Activated CD8-positive, alpha-beta memory T cell treated with anti-CD3 and anti-CD28 coated beads for 24 hours (primary cell): ENCODE measurements at regions not wholly inside any gene's neighbourhood (a gene's known extent, or its start where the extent isn't known, plus 50 kb on each side); places are given as distances from the start of the nearest gene placed in this dataset.

Experiments
- DNase-seq: peaks from one replicate; pipeline ENCODE4 v3.0.0-alpha.2; 2020

DNA sequence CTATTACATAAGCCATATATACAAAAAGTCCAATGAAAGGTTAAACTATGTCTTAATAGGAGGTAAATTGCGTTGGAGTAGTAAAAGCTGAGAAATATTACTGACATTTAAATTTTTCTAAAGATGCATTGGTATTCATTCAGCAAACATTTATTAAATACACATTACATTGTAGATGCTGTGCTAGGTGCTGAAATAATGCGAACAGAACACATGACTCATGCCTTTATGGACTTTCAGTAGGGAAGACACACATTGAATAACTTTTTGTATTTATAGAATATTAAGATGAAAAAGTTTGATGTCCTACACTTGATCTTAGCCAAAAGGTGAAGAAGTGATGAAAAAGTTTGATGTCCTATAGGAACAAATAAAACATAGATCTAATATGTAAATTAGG is 871.1 kb upstream of the SLIT2 start:
- no peak for DNase-seq

DNA sequence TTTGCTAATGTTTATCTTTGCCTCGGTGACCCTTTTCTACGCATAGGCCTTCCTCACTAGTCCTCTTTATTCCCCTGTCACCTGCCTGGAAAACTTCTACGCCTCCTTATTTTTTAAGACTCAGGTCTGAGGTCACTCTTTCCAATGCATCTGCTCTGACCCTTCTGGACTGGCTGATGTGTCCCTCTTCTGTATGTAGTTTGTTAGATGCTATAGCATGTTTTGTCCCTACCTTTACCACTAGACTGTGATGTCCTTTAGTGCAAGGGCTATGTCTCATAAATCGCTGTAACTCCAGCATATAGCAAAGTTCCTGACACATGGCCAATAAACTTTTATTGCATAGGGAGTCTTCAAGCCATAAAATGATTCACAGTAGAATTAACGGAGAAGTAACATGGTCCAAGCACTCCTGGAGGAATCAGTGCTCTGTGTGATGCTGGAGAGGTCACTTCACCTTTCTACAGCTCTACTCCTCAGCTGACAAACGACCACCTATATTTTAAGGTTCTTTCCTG is 872.5 kb upstream of the SLIT2 start:
- no peak for DNase-seq

DNA sequence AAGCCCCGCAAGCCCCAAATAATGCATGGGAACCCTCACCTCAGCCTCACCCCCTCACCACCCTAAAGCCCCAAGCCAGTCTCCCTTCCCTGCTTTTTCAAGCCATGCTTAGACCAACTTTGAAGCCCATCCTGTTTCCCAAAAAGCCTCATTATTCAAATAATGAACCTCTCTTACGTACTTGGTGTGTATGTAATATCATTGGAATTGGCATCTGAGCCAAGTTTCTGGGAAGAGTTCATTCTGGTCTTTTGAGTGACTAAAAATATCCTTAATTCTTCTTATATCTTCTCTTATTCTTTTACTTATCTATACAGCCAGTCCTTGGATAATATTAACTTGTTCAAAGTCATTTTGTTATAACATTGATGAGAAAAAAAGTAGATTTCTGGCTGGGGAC is 875.8 kb upstream of the SLIT2 start:
- DNase-seq: no peak

DNA sequence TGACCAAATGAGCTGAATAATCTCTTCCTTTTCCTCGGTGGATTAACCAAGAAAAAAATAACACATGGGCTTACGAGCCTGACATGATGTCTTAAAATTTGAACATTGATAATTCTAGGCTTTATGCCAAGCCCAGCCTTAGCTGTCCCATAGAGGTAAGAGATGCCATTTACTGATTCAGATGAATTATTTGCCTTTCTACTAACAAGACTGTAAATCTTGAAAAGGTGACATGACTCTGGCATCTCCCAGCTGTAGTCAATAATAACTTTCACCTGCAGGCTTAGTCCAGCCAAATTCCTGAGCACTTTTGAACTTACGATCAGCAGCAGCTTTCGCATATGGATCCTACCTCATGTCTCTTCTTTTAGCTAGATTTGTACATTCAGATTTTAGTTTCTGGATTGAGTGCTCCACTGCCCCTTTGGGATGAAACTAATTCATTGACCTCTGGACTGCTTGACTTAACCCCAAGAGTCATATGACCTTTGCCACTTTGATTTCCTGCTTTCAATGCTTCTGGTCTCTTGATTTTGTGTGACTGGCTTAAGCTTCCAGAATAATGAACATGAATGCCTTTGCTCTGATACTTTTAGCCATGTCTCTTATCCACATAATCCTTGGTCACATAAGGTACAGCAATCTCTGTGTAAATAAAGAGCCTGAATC is 876.4 kb upstream of the SLIT2 start:
- DNase-seq: no peak

DNA sequence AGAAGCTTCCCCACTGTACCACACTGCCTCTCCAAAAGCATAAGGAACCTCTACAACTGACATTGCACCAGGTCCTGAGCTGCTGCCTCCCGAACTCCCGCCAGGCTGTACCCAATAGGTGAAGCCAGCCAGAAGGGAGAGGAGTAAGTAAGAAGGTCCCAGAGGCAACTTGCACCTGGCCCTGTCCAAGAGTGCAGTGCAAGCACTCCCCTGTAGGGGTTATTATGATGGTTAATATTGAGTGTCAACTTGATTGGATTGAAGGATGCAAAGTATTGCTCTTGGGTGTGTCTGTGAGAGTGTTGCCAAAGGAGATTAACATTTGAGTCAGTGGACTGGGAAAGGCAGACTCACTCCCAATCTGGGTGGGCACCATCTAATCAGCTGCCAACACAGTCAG is 879.3 kb upstream of the SLIT2 start:
- no peak for DNase-seq

DNA sequence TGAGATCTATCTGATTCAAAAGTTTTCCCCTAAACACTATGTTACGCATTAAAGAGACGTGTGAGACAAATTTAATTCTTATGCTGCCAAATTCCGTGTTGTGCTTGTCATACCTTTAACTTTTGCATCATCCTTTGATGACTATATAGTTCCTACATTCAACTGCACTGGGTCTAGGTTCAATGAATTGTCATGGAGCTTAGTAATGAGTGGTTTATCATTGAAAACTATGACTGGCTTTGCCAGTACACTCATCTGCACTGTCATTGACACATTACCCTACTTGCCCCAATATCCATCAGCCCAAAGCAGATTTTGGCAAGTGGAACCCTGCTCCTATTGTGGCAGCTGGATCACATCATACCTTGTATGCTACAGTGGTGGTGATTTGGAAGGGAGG is 882.9 kb upstream of the SLIT2 start:
- DNase-seq: no peak

DNA sequence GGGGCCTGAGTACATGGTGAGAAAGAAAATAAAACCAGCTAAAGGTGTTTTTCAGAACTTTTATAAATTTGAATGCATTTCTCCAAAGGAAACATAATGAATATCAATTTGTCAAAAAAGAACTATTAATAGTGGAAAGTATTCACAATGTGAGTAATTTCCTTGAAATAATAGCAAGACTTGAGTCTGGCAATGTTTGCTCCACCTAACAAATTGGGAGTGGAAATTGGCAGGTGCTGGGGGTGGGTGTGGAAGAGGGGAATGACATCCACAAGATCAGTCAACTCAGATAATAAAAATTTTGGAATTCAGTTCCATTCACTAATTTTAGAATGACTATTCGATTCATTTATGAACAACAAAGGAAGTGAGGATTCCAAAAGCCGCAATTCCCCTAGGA is 884.8 kb upstream of the SLIT2 start:
- no peak for DNase-seq

DNA sequence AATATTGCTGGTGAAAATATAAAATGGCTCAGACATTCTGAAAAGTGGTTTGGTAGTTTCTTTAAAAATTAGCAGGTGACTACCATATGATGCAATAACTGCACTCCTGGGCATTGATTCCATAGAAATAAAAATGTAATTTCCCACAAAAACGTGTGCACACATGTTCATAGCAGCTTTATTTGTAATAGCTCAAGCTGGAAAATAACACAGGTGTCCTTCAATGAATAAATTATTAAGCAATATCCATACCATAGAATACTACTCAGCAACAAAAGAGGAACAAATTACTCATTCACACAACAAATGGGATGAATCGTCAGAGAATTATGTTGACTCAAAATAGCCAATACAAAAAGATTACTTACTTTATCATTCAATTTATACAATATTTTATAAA is 893.7 kb upstream of the SLIT2 start:
- no peak for DNase-seq

DNA sequence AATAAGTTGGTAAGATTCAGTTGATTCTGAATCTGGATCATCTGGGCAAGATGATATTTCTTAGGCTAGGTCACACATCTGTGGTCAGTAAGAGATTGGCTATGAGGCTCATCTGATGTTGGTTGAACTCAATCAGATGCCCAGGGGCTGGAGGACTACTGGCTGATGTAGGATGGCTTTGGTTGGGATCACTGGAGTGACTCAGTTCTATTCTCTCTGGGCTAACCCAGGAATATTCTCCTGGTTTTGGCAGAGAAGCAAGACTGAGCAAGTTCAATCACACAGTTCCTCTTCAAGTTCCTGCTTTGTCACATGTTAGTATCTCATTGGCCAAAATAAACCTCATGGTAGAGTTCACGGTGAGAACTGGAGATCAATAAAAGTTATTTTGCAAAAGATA is 902.3 kb upstream of the SLIT2 start:
- DNase-seq: no peak

DNA sequence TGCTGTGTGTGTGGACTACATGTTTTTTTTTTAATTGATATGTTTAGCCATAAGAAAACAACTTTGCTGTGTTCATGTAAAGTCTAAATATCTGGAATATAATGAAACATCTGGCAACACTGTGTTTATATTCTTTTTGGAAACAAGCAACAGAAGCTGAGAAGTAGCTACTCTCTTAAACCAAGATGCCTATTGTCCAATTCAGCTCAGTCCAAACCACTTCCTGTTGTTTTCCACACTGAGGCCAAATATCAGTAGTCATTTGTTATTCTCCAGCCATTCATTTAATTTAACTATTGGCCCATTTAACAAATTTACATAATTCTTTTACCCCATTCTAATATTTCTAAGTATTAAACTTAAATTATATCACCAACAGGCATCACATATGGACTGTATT is 903.0 kb upstream of the SLIT2 start:
- DNase-seq: no peak

DNA sequence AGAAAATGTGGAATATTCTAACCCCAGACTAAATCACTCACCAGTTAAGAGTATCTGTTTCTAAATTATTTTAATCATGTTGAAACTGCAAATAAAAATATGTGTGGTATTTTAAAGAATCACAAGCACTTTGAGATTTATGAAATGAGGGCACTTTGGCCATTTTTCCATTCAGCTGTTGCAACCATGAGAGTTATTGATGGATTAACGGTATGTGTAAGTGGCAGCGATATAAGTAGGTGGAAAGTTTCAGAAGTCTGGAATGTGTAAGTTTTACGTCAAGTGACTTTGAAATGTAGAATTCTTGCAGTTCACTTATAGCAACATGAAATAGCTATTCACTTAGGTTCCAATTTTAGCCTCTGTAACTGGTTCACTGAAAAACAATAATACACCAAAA is 905.1 kb upstream of the SLIT2 start:
- no peak for DNase-seq

DNA sequence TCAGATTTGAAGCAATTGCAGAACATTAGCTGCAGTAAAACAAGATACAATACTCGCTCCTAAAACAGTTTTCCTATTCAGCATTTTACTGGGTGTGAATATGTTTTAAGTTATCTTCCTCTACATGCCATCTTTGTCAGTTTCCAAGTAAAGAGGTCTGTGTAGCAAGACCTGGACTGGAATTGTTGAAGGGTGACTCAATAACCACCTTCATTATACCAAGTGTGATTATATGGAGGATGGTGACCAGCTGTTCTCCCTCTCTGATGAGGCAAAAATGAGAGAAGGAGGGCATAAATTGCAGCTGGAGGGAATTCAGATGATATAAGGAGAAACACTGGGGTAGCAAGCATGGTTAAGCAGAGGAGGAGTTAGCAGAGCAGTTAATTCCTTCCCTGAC is 922.1 kb upstream of the SLIT2 start:
- no peak for DNase-seq

DNA sequence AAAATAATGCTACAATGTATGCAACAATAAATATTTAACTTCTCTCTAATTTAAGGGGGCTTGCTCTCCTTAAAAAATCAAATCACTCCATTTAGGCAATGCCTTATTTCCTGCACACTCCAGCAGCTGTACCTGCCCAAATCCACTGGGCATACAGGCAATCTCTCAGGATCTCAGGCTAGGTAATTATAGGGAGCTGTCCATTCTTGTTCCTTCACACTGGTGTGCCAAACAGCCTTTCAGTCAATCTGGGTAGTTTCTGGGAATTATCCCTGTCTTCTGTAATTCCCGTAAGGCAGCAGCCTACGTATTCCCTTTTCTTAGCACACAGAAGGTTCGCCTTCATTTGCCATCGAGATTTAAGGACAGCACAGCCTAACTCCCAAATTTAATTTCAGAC is 922.6 kb upstream of the SLIT2 start:
- no peak for DNase-seq

DNA sequence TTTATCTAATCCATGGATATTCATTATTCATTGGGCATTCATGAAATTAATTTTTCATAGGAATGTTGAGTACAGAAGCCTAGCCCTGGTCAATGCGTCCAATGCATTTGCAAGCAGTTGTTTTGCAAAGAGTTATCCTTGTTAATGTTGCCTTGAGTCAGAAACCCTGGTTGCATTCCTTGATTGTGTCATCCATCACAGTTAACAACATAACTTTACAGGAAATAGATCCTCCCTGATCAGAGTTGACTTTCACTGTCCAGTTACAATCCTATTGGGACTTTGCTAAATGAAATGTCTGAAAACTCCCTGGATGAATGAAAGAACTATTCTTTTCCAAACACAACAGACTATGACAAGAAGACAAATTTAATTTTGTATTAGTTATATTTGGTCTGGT is 924.3 kb upstream of the SLIT2 start:
- no peak for DNase-seq

DNA sequence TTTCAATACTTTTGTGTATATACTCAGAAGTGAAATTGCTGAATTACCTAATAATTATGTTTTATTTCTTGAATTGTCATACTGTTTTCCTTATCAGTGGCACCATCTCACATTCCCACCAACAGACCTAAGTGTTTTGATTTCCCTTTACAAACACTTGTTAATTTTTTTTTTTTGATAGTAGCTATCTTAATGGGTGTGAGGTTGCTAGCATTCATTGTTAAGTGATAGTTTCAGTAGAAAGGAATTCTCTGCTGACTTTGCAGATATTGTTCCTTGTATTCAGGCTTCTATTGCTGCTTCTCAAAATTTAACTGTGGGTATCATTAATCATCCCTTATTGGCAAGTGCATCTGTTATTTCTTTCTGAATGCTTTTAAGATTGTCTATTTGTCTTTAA is 927.5 kb upstream of the SLIT2 start:
- no peak for DNase-seq

DNA sequence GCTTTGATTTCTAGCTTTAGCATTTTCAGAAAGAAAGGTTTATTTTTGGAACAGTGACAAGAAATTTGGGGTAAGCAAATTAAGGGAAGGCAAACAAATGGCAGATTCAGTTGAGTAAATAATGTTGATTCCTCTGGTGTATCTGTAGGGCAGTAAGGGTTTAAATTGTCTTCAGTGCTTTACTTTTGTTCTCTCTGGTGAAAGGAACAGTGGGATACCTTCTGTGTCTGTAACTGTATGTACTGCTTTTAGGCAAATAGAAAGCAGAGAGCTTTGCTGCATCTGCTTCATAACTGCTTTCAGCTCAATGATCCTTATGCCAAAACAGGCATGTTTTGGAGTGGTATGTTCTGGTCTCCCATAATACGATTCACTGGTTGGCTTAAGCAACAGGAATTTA is 932.1 kb upstream of the SLIT2 start:
- no peak for DNase-seq

DNA sequence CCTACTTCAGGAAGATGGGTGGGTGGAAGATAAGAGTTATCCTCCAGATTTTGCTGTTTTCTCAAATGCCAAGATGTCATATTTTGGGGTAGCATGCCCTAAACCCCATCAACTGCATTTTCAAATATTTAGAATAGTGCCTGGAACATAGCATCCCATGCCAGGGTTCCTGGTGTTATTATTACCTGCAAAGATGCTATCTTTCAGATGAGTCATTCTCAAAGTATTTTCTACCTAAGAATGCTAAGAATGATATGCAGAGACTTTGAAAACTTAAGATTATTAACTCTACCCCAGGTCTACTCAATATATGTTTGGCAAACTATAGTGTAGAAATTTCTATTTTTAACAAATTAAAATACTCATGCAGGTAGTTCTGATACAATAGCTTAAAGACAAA is 934.3 kb upstream of the SLIT2 start:
- no peak for DNase-seq

DNA sequence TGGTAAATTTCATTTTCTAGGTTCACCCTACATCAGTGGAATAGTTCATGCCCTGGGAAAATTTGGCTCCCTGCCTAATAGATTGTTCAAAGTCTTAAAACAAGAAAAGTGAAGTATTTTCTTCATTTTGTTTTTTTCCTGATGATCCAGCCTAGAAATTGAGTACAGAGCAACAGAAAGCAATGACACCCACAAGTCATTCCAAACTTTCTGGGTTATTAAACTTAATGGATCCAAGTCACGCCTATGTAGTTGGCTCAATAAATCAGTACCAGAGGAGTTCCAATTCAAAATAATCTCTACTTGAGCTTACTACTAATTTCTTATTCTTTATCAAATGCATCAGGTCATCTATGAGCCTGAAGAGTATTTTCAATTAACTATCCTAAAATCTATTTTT is 937.6 kb upstream of the SLIT2 start:
- no peak for DNase-seq

DNA sequence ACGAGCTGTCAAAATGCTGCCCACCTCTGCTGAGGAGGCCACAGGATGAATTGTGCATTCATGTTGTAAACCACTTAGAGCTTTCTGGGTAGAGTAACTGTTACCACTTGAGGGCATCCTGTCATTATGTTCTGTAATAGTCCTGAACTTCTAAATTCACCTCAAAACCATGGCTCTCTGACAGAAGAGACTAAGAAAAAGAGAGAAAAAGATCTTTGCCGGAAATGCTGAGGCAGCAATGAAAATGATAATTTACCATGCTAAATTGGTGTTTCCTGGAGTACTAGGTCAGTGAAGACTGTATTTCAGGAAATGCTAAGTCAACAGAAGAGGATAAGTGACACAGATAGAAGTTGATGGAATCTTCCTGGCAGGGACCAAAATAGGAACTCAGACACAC is 942.3 kb upstream of the SLIT2 start:
- DNase-seq: no peak

DNA sequence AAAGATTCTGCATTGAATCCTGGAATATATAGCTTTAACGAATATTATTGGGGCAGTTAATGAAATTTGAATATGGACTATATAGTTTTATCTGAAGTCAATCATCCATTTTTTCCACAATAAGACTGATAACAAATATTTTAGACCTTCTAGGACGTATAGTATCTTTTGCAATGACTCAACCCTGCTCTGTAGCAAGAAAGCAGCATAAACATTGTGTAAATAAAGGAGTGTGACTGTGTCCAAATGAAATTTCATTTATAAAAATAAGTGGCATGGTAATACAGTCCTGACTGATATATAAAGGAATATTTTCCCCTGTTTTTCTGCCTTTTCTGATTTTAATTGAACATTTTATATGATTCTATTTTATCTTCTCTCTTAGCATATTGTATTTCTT is 947.7 kb upstream of the SLIT2 start:
- no peak for DNase-seq

DNA sequence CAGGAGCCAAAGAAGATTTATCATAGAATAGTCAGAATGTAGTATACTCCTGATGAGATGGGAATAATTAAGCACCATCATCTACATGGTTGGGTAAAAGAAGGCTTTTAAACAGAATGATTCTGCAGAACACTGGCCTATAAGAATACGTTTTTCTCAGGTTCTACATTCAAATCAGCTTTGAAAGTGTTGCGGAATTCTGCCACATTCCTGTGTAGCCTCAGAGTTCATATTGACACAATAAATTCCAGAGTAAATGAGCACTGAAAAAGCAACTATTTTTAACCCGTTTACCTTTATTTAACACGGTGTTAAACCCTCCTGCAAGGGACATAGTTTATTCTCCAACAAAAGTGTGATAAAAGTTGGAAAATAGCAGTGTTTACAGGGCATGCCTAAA is 950.2 kb upstream of the SLIT2 start:
- no peak for DNase-seq

DNA sequence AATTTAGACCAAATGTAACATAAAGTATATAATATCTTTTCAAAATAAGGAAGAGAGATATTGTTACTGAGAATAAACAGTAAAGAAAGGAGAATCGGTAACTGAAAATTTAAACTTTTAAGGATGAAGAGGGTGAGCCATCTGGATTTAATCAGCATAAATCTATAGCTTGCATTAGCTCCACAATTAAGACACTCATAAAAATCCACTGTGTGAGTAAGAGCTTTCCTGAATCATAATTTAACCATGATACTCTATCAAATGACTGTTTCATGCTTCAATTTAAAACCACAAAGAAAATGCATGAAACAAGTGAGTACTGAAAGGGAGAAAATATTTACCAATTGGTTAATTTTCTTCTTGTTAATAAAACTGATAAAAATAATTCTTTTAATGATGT is 951.5 kb upstream of the SLIT2 start:
- DNase-seq: no peak

DNA sequence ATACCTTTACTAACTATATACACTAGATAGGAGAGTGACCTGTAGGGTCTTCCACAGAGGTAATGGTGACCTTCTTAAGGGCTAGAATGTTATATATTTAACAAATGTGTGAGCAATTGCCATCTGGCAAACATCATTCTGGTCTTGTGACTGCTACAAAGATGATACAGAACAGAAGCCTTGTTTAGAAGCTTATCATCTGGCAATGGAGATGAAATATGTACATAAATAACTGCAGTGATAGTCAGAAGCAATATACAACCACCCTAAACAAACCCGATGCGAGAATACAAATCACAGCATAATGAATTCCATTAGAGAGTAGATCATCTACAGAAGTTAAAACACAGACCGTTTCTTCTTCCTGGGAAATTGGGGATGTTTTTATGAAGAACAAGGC is 952.7 kb upstream of the SLIT2 start:
- no peak for DNase-seq

DNA sequence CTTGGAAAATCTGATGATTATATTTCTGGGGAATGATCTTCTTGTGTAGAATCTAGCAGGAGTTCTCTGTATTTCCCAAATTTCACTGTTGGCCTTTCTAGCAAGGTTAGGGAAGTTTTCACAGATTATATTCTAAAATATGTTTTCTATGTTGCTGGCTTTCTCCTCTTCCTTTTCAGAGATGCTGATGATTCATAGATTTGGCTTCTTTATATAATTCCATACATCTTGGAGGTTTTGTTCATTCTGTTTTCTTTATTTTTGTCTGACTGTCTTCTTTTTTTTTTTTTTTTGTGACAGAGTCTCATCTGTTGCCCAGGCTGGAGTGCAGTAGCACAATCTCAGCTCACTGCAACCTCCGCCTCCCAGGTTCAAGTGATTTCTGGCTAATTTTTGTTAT is 957.9 kb upstream of the SLIT2 start:
- no peak for DNase-seq

DNA sequence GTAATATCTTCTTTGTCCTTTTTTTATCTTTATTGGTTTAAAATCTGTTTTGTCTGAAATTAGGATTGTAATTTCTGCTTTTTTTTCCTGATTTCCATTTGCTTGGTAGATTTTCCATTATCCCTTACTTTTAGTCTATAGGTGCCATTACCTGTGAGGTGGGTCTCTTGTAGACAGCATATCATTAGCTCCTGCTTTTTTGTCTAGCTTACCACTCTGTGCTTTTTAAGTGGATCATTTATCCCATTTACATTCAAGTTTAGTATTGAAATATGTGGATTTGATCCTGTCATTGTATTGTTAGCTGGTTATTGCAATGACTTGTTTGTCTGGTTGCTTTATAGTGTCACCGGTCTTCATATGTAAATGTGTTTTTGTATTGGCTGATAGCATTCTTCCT is 958.6 kb upstream of the SLIT2 start:
- DNase-seq: no peak

DNA sequence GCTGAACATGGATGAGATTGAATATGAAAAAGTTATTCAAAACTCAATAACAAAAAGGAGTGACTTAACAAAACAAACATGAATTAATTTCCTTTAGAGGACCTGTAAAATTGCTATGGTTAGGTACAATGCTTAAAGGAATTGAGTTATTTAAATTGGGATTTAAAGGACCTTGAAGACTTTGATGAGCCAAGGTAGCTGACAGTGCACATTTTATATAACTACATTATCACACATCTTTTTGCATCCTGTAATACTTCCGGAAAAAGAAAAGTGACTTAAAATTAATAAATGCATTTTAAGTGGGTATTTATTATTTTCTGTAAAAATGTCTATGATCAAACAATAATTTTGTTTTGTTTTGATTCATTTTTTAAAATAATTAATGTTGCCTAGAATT is 964.8 kb upstream of the SLIT2 start:
- DNase-seq: no peak
